Right ventricle myocardium inferior (tissue), 1 donor: ENCODE measurements at regions not wholly inside any gene's neighbourhood (a gene's known extent, or its start where the extent isn't known, plus 50 kb on each side); places are given as distances from the start of the nearest gene placed in this dataset.

Source experiments
- ATAC-seq: fragments of 200-7000 bp; cut with Tn5 transposase; one replicate; pipeline ENCODE4 v1.9.1; 2020; ENCODE audit warnings: mild to moderate bottlenecking, moderate library complexity
- DNase-seq: peaks from one replicate; pipeline ENCODE4 v3.0.0; 2021; ENCODE audit errors: missing footprints
- intact Hi-C: fragments of 100-400 bp; cut with DNase I; formaldehyde crosslinking; loops from one replicate; pipeline ENCODE4 v1.11.0; 2022
- donor health status: DM: no; HTN: yes; CAD: no; lungs with severe emphysema.

DNA sequence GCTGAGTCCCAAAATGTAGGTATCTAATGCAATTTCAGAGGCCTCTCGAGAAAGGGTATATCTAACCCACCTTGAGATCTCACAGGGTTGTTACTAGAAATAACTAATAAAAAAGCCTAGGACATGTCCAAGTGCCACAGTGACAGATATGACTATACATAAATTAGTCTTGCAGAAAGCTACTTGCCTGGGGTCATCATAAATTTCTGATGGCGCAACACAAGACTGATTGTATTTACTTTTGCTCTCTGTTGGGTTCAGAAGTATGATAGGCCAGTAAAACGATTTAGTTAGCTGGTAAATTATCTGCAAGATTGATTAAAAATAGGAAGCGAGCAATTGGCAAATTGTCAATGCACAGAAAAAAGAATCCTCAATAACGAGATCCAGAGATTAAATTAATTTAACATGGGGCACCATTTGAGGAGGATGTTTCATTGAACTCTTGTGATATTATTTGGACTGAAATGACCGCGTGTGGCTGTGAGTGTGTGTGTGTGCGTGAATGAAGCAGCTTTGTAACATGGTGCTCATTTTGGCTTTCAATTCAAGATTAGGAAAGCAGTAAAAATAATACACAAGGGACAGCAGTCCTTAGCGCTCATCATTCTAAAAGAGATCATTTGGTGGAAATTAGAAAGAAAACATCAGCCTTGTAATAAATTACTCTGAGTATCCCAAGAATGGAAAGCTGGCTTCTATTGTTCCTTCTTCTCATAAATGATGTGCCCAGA is 157.4 kb upstream of the ZFHX3 start:
- no peak for DNase-seq
- intact Hi-C loops = no loop called here
- ATAC-seq = no peak

DNA sequence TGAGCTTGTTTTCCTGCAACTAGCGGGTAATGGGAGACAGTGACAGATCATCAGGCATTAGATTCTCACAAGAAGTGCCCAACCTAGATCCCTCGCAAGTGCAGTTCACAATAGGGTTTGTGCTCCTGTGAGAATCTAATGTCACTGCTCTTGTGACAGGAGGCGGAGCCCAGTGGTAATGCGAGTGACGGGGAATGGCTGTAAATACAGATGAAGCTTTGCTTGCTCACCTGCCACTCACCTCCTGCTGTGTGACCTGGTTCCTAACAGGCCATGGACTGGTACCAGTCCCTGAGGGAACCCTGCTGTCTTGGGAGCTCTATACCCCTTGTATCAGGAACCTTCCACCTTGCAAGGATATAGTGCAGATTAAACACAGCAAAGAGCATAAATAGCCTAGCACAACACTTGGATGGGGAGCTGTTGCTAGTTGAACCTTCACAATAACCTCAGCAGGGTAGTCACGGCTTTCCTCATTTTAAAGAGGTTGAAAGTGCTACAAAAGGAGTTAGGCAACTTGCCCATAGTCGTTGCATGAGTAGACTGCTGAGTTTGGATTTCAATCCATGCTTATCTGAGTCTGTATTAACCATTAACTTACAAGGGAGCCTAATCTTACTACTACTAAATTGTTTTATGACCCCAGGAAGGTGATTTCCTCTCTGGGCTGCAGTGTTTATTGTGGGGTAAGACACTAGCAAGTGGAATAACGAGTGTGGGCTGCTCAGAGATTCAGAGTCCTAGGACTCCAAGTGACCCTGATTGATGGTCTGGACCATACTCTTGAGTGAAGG is 156.6 kb upstream of the ZFHX3 start:
- no peak for DNase-seq
- no peak for ATAC-seq
- intact Hi-C loops = no loop called here

- DNase-seq = no peak
- ATAC-seq = peak; percentile 56
- intact Hi-C loops = no loop called here
Measured at GRCh38 chr16:73202161-73202729, 154.3 kb upstream of the ZFHX3 start.

DNA sequence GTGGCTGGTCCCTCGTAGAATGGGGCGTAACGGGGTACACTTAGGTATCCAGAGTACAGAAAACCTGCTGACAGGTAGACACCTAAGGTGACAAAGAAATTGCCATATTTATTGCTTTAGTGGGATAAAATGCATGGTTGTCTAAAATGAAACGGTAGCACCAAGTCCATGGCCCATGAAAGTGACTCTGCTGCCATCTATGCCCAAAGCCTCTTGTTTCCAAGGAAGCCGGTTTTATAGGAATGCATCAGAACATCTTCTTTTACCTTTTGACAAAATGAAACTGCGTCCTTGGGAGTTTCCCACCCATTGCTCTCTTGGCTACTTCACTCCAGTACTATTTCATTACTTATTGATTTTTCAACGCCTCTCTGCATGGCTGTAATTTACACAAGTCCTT is 151.3 kb upstream of the ZFHX3 start:
- ATAC-seq = no peak
- intact Hi-C loops = loop anchor here (5.0 kb wide), 1 partner anchor 697 kb away; no protein-coding TSS in a partner anchor
- DNase-seq = no peak

- ATAC-seq = no peak
- intact Hi-C loops = loop anchor here (5.0 kb wide), 1 partner anchor 696 kb away; no protein-coding TSS in a partner anchor
- DNase-seq = no peak
Measured at GRCh38 chr16:73198481-73198880, 150.6 kb upstream of the ZFHX3 start.

DNA sequence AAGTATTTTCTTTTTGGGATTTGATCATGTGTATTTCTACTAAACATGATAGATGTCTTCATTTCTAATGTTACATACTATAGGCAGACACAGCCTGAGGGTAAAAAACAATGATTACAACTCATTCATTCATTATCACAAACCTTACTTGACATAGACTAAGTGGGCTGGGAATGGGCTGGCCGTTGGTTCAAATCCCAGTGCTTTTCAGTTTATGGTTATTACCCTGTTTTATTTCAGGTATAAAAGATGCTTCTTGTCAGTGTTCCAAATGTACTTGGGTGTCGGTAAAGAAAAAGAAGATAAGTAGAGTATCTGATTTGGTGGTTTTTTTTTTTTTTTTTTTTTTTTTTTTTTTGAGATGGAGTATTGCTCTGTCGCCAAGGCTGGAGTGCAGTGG is 149.7 kb upstream of the ZFHX3 start:
- DNase-seq (no peak), ATAC-seq (no peak)
- intact Hi-C loops = loop anchor here (2.0 to 5.0 kb wide), 2 partner anchors 365 to 695 kb away; no protein-coding TSS in a partner anchor

GRCh38 chr16:73196670-73197069 is 148.7 kb upstream of the ZFHX3 start:
- no peak for DNase-seq
- ATAC-seq = peak; percentile 90
- intact Hi-C loops = loop anchor here (2.0 to 5.0 kb wide), 2 partner anchors 364 to 694 kb away; no protein-coding TSS in a partner anchor

- DNase-seq (no peak), ATAC-seq (no peak)
- intact Hi-C loops = no loop called here
Measured at GRCh38 chr16:73193464-73193863, 145.5 kb upstream of the ZFHX3 start.

DNA sequence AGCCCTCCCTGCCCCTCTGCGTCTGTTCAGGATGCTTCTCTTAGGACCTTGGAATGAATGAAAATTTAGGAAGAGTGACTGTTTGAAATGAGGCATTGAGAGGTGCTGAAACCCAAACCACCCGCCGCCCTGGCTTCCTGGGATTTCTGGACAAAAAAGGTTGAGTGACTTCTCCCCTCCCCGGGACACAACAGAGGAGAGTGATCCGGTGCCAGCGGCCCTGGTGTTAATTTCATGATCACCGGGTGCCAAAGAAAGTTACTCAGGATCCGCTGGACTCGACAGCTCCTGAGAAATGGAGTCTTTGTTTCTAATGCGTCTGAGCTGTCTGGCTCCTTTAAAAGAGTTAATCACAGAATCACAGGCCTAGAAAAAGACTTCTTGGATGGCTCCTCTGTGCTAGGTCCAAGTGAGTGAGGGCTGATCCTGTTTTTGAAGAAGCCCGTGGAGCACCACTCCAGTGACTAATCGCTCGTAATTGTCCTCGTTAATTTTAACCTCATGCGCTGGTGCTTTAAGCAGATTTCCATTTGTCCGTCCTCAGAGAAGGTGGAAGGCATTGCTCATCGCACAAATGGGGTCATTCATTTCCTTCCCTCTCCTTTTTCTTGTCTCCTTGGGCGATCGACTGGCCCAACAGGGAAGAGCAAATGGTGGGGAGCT is 144.4 kb upstream of the ZFHX3 start:
- no peak for DNase-seq
- no peak for ATAC-seq
- intact Hi-C loops = no loop called here

DNA sequence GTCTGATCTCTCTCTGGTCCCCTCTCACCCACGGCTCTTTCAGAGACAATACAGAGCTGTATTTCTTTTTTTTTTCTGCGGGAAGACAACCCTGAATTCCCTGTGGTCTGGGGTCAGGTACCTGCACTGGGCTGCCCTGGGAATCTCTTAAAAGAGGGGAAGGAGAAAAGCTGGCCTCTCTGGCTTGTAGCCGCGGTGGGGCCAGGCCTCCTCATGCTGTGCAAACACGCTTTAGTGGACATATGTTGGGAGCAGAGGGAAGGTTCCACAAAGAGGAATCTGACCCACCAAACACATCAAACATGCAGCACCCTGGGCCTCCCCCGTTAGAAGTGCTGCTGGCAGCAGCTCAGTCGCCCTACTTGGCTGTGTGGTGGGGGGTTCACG is 143.7 kb upstream of the ZFHX3 start:
- no peak for ATAC-seq
- DNase-seq = no peak
- intact Hi-C loops = no loop called here

DNA sequence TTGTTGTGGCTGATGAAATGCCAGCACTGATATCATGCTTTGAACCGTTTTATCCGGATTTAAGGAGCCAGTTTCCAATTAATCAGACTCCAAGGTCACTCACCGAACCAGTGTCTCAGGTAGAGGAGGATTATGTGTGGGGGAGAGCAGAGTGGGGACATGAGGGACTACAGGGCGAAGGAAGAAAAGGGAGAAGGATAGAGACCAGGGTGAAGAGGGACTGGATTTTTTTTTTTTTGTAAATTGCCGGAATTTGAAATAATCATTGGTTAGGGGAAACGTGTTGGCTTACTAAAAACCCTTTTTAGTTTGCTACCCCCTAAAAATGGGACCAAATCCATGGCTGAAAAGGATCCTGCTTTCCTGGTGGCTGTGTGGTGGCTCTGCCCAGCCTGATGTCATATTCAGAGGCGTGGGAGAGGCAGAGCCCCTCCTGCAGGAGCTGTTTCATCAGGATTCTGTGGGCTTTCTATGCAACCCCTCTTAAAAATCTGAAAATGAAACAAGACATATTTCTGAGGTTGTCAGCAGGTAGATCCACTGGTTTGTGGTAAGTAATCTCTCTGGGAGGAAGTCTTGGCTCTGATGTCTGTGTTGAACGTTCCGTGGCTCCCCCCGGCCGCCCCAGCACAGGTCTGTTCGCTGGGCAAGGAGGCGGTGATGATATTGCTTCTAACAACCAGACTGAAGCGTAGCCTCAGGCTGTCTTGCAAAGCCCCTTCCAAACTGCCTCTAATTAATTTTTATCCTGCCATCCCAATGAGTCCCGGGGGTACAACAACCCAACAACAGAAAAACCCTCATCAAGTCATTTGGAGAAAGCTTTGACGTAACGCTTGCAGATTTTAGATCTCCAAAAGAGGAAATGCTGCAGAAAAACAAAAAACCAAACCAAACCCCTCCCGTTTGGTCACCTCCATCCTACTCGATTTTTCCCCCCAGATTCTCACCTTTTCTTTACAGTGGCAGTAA is 143.0 kb upstream of the ZFHX3 start:
- ATAC-seq (no peak), DNase-seq (no peak)
- intact Hi-C loops = no loop called here

GRCh38 chr16:73190256-73190655 is 142.3 kb upstream of the ZFHX3 start:
- intact Hi-C loops = no loop called here
- DNase-seq (no peak), ATAC-seq (no peak)

- intact Hi-C loops = no loop called here
- DNase-seq = no peak
- ATAC-seq = no peak
Measured at GRCh38 chr16:73189136-73189535, 141.2 kb upstream of the ZFHX3 start.

DNA sequence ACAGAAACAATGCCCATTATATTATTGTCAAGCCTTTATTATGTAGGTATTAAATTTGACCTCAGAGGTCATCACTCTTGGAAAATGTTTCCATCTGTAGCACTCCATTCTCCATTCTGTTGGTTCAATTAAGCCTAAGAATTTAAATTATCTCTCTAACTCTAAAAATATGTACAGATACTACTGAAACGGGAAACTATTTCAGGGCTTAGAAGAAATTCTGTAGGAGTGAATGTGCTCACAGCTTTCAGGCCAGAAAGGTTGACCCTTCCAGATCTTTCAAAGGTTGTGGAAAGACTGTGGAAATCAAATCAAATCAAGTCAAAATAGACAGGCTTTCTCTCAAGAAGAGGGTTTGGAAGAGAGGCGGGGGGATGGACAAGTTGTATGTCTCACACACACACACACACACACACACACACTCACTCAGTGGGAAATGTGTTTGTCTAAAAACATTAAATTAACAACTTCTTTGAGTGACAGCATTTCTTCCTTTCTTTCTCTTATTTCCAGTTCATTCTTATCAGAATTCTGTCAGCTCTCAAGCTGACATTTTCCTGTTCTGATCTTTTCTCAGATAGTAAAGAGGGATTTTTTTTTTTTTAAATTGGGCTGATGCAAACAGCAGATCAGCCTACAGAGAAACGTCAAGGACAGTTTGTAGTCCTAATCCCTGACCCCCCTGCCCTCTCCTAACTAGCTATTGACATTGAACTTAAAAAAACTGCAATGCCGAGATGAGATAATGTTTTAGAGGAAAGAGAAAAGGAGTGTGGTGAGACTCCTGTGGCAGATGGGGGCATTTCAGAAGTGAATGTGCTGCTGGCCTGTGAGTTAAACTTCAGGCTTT is 139.0 kb upstream of the ZFHX3 start:
- ATAC-seq (no peak), DNase-seq (no peak)
- intact Hi-C loops = no loop called here

GRCh38 chr16:73185737-73186136 is 137.8 kb upstream of the ZFHX3 start:
- intact Hi-C loops = no loop called here
- ATAC-seq (no peak), DNase-seq (no peak)

DNA sequence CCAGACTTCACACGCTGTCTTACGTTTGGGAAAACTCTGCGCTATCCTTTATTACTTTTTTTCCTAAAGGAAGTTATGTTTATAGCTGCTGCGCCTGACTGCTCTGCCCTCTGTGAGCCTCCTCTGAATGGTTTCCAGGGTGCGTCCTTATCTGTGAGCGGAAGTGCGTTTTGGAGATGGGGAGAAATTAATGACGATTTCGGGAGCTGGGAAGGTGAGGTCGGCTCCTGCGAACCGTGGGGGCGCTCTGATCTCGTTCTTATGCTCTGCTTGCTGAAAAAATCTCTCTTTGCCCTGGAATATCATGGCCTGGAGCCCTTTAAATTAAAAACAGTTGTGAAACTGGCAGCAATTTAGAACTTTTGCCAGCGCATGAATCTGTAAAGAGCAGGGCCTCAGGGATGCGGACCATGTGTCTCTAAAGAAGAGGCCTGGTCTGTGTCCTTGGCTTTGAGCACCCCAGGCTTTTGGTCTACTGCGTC is 135.7 kb upstream of the ZFHX3 start:
- DNase-seq = no peak
- intact Hi-C loops = no loop called here
- ATAC-seq = peak; percentile 58

DNA sequence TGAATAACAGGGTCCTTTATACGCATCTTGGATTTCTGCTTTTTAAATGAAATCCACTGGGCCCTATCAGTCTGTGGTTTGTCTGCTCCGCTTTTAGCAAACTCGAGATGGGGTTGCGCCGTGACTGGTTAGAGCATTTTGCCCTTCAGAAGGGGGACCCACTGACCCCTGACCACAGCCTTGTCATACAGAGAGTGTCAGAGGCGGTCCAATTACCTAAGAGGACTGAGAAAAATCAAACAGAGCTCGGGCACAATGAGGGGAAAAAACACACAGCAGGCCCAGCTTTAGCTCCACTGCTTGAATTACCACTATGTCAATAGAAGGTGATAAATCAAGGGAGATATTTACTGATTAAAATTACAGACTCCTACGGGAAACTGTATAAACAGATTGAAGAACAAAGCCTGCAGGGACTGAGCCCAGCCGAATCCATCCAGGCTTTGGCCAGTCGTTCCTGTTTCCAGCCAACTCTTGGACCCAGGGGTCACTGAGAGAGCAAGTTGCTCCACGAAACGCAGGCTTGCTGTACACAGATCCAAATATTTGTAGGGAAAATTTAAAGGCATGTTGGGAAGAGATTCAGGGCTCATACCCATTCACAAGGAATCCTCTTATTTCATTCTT is 131.9 kb upstream of the ZFHX3 start:
- DNase-seq = no peak
- intact Hi-C loops = loop anchor here (10.0 kb wide), 1 partner anchor 245 kb away; no protein-coding TSS in a partner anchor
- ATAC-seq = peak; percentile 82
